IMR-90 (cell line): ENCODE measurements at regions not wholly inside any gene's neighbourhood (a gene's known extent, or its start where the extent isn't known, plus 50 kb on each side); places are given as distances from the start of the nearest gene placed in this dataset.

ENCODE experiments used
- ATAC-seq: fragments of 200-7000 bp; cut with Tn5 transposase; 2 replicates; pipeline ENCODE4 v1.9.1; 2020; ENCODE audit warnings: low read depth, mild to moderate bottlenecking, moderate library complexity
- BruUV-seq: library from RNA; stranded (reverse); fragments of 400-500 nt; replicated peaks from 2 replicates; lab custom pipeline; 2021; lab: Mats Ljungman, UMichigan
- CTCF ChIA-PET: fragments of 300-600 bp; formaldehyde crosslinking; extraction: SDS; loops from one replicate; lab custom pipeline; 2021; ENCODE audit warnings: antibody characterized with exemption; lab: Yijun Ruan, JAX
- POLR2A ChIA-PET: fragments of 300-600 bp; sonication (Branson Sonifier 250); formaldehyde crosslinking; loops from one replicate; lab custom pipeline; 2022; ENCODE audit warnings: antibody characterized with exemption; ENCODE audit not compliant: unreplicated experiment; lab: Charles Lee
- DNase-seq: peaks from one replicate; pipeline ENCODE4 v3.0.0; 2013
- H2AFZ ChIP-seq: replicated peaks from 2 replicates; pipeline ENCODE3; 2013; ENCODE audit warnings: low read length, mild to moderate bottlenecking; ENCODE audit not compliant: poor library complexity
- H2AK5ac ChIP-seq: 2 replicates; pipeline ENCODE4 v1.6.1; 2013; ENCODE audit warnings: low read depth, low read length, inconsistent platforms
- H2AK9ac ChIP-seq: replicated peaks from 2 replicates; pipeline ENCODE3; 2013; ENCODE audit warnings: mild to moderate bottlenecking, low read depth, low read length, moderate library complexity; ENCODE audit not compliant: poor library complexity
- H2BK120ac ChIP-seq: 2 replicates; pipeline ENCODE4 v1.6.1; 2013; ENCODE audit warnings: low read depth, low read length, inconsistent platforms
- H2BK15ac ChIP-seq: 3 replicates; pipeline ENCODE4 v1.6.1; 2013; ENCODE audit warnings: low read depth, low read length, inconsistent platforms
- H2BK20ac ChIP-seq: 2 replicates; pipeline ENCODE4 v1.6.1; 2013; ENCODE audit warnings: low read depth, mild to moderate bottlenecking, inconsistent platforms, low read length, moderate library complexity
- H2BK5ac ChIP-seq: 2 replicates; pipeline ENCODE4 v1.6.1; 2013; ENCODE audit warnings: mild to moderate bottlenecking, low read depth, low read length, inconsistent platforms; ENCODE audit not compliant: poor library complexity, severe bottlenecking
- H3K14ac ChIP-seq: replicated peaks from 2 replicates; pipeline ENCODE4 v1.6.1; 2013; ENCODE audit warnings: low read depth, low read length, inconsistent platforms
- H3K18ac ChIP-seq: 2 replicates; pipeline ENCODE4 v1.6.1; 2013; ENCODE audit warnings: low read depth, low read length, control low read depth
- H3K23ac ChIP-seq: 2 replicates; pipeline ENCODE4 v1.6.1; 2013; ENCODE audit warnings: low read depth, low read length, inconsistent platforms
- H3K27ac ChIP-seq: 2 replicates; pipeline ENCODE4 v1.5.1; 2013; ENCODE audit warnings: mild to moderate bottlenecking, control low read depth, low read length; ENCODE audit not compliant: insufficient read depth
- H3K27me3 ChIP-seq: 2 replicates; pipeline ENCODE4 v1.6.1; 2013; ENCODE audit warnings: low read length; ENCODE audit not compliant: control insufficient read depth, insufficient read depth
- H3K36me3 ChIP-seq: 2 replicates; pipeline ENCODE4 v1.6.1; 2013; ENCODE audit warnings: low read length, mixed read lengths; ENCODE audit not compliant: control insufficient read depth, insufficient read depth
- H3K4ac ChIP-seq: 2 replicates; pipeline ENCODE4 v1.6.1; 2013; ENCODE audit warnings: low read depth, low read length, inconsistent platforms
- H3K4me1 ChIP-seq: 2 replicates; pipeline ENCODE4 v1.6.1; 2013; ENCODE audit warnings: low read length, mixed read lengths; ENCODE audit not compliant: control insufficient read depth, insufficient read depth
- H3K4me2 ChIP-seq: 2 replicates; pipeline ENCODE4 v1.6.1; 2013; ENCODE audit warnings: low read depth, mild to moderate bottlenecking, control low read depth, low read length, moderate library complexity
- H3K4me3 ChIP-seq: 2 replicates; pipeline ENCODE4 v1.5.1; 2013; ENCODE audit warnings: low read depth, mild to moderate bottlenecking, control low read depth, low read length, moderate library complexity; ENCODE audit not compliant: insufficient read depth
- H3K56ac ChIP-seq: 2 replicates; pipeline ENCODE4 v1.6.1; 2013; ENCODE audit warnings: low read length, inconsistent platforms; ENCODE audit not compliant: insufficient read depth; ENCODE audit errors: extremely low read depth
- H3K79me1 ChIP-seq, 2 experiments: 2 replicates each; pipeline ENCODE4 v1.6.1; 2013; ENCODE audit warnings: low read length in 2 of 2, inconsistent platforms in 1 of 2, low read depth in 1 of 2
- H3K9ac ChIP-seq: 2 replicates; pipeline ENCODE4 v1.6.1; 2013; ENCODE audit warnings: low read depth, low read length, control low read depth
- H3K9me1 ChIP-seq: 2 replicates; pipeline ENCODE4 v1.6.1; 2013; ENCODE audit warnings: low read length, inconsistent platforms; ENCODE audit not compliant: insufficient read depth
- H3K9me3 ChIP-seq: 2 replicates; pipeline ENCODE4 v1.6.1; 2013; ENCODE audit warnings: low read length; ENCODE audit not compliant: control insufficient read depth, insufficient read depth
- H4K20me1 ChIP-seq: 2 replicates; pipeline ENCODE4 v1.6.1; 2013; ENCODE audit warnings: low read length, inconsistent platforms; ENCODE audit not compliant: insufficient read depth
- H4K5ac ChIP-seq: 2 replicates; pipeline ENCODE4 v1.6.1; 2013; ENCODE audit warnings: mild to moderate bottlenecking, low read depth, low read length, control low read depth
- H4K8ac ChIP-seq, 2 experiments: 2 replicates each; pipeline ENCODE4 v1.6.1; 2013; ENCODE audit warnings: low read depth in 2 of 2, low read length in 2 of 2, control low read depth in 1 of 2, inconsistent platforms in 1 of 2
- H4K91ac ChIP-seq: 2 replicates; pipeline ENCODE4 v1.6.1; 2013; ENCODE audit warnings: low read depth, low read length, inconsistent platforms; ENCODE audit not compliant: insufficient read depth
- BHLHE40 ChIP-seq: fragments of 150-350 bp; IDR thresholded peaks from 2 replicates; pipeline ENCODE4 v1.6.1; 2016; ENCODE audit warnings: mild to moderate bottlenecking, low read depth, low read length
- CEBPB ChIP-seq: IDR thresholded peaks from 2 replicates; pipeline ENCODE4 v1.6.1; 2012; ENCODE audit warnings: low read depth, low read length, improper control_type of control experiment
- CHD1 ChIP-seq: IDR thresholded peaks from 2 replicates; pipeline ENCODE4 v1.6.1; 2012; ENCODE audit warnings: low read depth, low read length, improper control_type of control experiment
- CTCF ChIP-seq: conservative IDR thresholded peaks from 2 replicates; pipeline ENCODE4 v1.5.1; 2012; ENCODE audit warnings: mild to moderate bottlenecking, low read depth, low read length, improper control_type of control experiment
- FOS ChIP-seq: fragments of 150-350 bp; IDR thresholded peaks from 2 replicates; pipeline ENCODE4 v1.6.1; 2016; ENCODE audit warnings: low read depth, low read length
- MAZ ChIP-seq: IDR thresholded peaks from 2 replicates; pipeline ENCODE4 v1.6.1; 2012; ENCODE audit warnings: low read depth, mild to moderate bottlenecking, low read length, improper control_type of control experiment, moderate library complexity, borderline replicate concordance
- NFE2L2 ChIP-seq: fragments of 150-350 bp; IDR thresholded peaks from 2 replicates; pipeline ENCODE4 v1.6.1; 2016; ENCODE audit warnings: low read depth, mild to moderate bottlenecking, low read length
- POLR2A ChIP-seq: IDR thresholded peaks from 2 replicates; pipeline ENCODE4 v1.6.1; 2012; ENCODE audit warnings: mild to moderate bottlenecking, low read depth, low read length
- RCOR1 ChIP-seq: IDR thresholded peaks from 2 replicates; pipeline ENCODE4 v1.6.1; 2012; ENCODE audit warnings: mild to moderate bottlenecking, low read length, improper control_type of control experiment; ENCODE audit not compliant: insufficient replicate concordance
- RFX5 ChIP-seq: IDR thresholded peaks from 2 replicates; pipeline ENCODE4 v1.8.0; 2012; ENCODE audit warnings: low read depth, mild to moderate bottlenecking, low read length, moderate library complexity
- SMC3 ChIP-seq: fragments of 150-350 bp; IDR thresholded peaks from 2 replicates; pipeline ENCODE4 v1.6.1; 2016; ENCODE audit warnings: low read depth, mild to moderate bottlenecking, antibody characterized with exemption, low read length, moderate library complexity
- USF2 ChIP-seq: fragments of 150-350 bp; IDR thresholded peaks from 2 replicates; pipeline ENCODE4 v1.6.1; 2017; ENCODE audit warnings: mild to moderate bottlenecking, antibody characterized with exemption, low read length, low read depth
- WGBS, 2 experiments: methylation state at CpG; one replicate each; pipeline versions ENCODE4 v1.1.5 to v1.1.7; 2013; ENCODE audit warnings: missing lambda C conversion rate in 2 of 2; ENCODE audit not compliant: insufficient read length in 1 of 2; ENCODE audit errors: extremely low coverage in 2 of 2; 5-methylcytosine and 5-hydroxymethylcytosine counted together
- dilution Hi-C: fragments of 300-500 bp; cut with HindIII; formaldehyde crosslinking; loops from one replicate; pipeline ENCODE4 v1.14.3; 2018; ENCODE audit warnings: low sequenced_read_pairs; ENCODE audit not compliant: unreplicated experiment
- in situ Hi-C: fragments of 300-500 bp; cut with MboI; formaldehyde crosslinking; loops from 3 replicates; pipeline ENCODE4 v1.14.3; 2019; ENCODE audit warnings: low sequenced_read_pairs, inconsistent platforms, mixed read lengths
- intact Hi-C: fragments of 100-400 bp; cut with micrococcal nuclease; formaldehyde crosslinking; loops from 2 replicates; pipeline ENCODE4 v1.10.0; 2022

GRCh38 chr11:70862093-70862492 is 390.3 kb downstream of the SHANK2 start:
- H3K18ac ChIP-seq = no peak overlapping the region
- H2BK120ac ChIP-seq = no peak overlapping the region
- H2AFZ ChIP-seq = no peak overlapping the region
- H3K4me3 ChIP-seq = no peak overlapping the region
- intact Hi-C loops = no loop called here
- WGBS, 2 experiments = 75% methylated on average over 1 of the region's 6 CpGs; no CpG with 5 or more reads in 1 of the 2 experiments
- H2BK15ac ChIP-seq = no peak overlapping the region
- H3K4ac ChIP-seq = no peak overlapping the region
- no TSS peak for BruUV-seq
- DNase-seq (no peak), ATAC-seq (no peak)
- H3K27me3 ChIP-seq = no peaks in the 10 kb centered on the region; the same call in 1 of the 2 replicates
- no peak overlapping the region for H4K5ac ChIP-seq
- H4K8ac ChIP-seq = no peak overlapping the region
- in situ Hi-C loops = no loop called here
- H3K79me1 ChIP-seq = no peaks in the 10 kb centered on the region
- ChIA-PET POLR2A (no interaction called here), CTCF (no interaction called here)
- H3K27ac ChIP-seq = no peak overlapping the region
- no peak overlapping the region for H2BK5ac ChIP-seq
- H3K23ac ChIP-seq = no peak overlapping the region
- H4K20me1 ChIP-seq = no peaks in the 10 kb centered on the region; the same call in 1 of the 2 replicates
- no peak overlapping the region for H3K14ac ChIP-seq
- no peak overlapping the region for H2AK5ac ChIP-seq
- no peak overlapping the region for H3K9ac ChIP-seq
- no peak overlapping the region for H3K4me2 ChIP-seq
- no peak overlapping the region for H2AK9ac ChIP-seq
- H4K91ac ChIP-seq = no peak overlapping the region
- no peaks in the 10 kb centered on the region for H3K4me1 ChIP-seq
- H3K9me3 ChIP-seq = peaks cover 2% of the 10 kb centered on the region; the same call in 1 of the 2 replicates
- no peaks in the 10 kb centered on the region for H3K36me3 ChIP-seq
- dilution Hi-C loops = no loop called here
- H2BK20ac ChIP-seq = no peak overlapping the region
- H3K9me1 ChIP-seq = no peaks in the 10 kb centered on the region
- H3K56ac ChIP-seq = no peak overlapping the region
- TF ChIP-seq CEBPB (no peak), USF2 (no peak), POLR2A (no peak), CHD1 (no peak), SMC3 (no peak), MAZ (no peak), NFE2L2 (no peak), RCOR1 (no peak), CTCF (no peak), FOS (no peak), RFX5 (no peak), BHLHE40 (no peak)
